ENCODE measurements at regions not wholly inside any gene's neighbourhood (a gene's known extent, or its start where the extent isn't known, plus 50 kb on each side); places are given as distances from the start of the nearest gene placed in this dataset.

DNA sequence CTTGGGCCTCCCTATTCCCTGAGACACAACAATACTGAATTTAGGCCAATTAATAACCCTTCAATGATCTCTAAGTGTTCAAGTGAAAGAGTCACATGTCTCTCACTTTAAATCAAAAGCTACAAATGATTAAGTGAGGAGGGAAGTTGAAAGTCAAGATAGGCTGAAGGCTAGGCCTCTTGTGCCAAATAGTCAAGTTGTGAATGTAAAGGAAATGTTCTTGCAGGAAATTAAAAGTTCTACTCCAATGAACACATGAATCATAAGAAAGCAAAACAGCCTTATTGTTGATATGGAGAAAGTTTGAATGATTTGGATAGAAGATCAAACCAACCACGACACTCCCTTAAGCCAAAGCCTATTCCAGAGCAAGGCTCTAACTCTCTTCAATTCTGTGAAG, 286.9 kb downstream of the MEIS1 start:
- DNase-seq = no peak

DNA sequence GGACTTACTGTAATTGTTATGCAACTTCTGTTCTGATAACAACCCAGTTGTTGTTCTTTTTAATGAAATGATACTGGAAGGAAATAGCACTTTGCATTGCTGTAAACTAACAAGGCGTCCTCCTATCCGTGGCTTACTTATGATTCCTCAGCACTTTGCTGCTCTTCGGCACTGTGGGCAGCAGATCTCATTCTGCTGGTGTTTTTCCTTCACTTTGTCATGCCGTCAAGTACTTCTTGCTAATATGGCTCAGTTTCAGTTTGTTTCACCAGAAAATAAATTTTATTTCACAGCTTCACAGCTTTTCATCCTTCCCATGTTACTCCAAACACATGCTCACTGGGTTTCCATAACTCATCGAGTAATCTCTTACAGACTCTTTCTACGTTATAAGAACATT, 289.3 kb downstream of the MEIS1 start:
- no peak for DNase-seq

DNA sequence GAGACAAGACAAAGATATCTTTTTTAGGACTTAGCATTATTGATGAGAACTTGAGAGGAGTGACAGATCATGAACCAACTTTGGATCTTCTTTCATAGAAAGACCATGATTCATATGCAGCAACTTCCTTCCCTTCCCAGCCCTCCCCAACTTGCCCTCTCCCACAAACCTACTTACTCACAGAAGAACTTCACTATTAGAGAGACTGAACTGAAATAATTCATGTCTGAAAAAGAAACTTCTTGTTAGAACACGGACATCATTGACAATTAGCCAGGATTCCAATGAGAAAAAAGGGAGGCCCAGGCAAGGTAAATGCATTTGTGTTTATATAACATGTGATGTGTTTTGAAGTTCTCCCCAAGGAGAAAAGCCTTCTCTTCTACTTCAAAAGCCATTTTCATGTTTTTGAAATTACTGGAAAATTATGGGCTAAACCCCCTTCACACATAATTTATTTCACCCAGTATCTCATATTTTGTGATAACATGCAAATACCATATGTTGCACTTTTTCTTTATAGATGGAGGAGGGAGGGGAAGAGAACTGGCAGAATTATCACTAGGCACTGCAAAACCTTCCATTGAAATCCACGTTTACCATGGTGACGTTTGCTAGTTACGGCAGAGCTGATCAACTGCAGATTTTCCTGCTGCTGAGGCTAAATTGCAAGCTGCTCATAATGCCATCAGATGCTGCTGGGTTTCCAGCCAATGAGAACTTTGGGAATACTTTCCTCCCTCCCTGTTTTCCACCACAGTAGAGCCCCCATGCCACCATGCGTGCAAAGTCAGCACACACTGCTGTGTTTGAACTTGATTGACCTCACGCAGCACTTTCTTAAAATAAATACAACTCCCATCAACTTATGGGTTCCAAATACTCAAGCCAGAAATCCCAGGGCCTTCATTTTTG, 294.7 kb downstream of the MEIS1 start:
- no peak for DNase-seq

DNA sequence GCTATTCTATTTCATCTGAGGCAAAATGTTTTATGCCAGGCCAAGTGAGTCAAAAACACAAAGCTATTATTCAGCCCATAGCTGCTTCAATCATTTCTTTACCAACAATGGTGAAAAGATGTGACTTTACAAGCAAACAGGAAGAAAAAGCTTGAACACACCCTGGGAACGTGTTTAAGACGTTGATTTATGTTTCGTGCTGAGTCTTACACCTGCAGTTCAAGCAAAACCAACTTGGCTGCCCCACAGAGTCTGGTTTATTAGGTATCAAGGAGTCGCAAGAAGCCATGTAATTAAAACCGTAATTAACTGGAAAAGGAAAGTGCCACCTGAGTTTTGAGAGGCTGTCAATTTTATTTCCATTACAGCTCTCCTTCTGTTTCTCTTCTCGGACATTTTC, 295.5 kb downstream of the MEIS1 start:
- no peak for DNase-seq

DNA sequence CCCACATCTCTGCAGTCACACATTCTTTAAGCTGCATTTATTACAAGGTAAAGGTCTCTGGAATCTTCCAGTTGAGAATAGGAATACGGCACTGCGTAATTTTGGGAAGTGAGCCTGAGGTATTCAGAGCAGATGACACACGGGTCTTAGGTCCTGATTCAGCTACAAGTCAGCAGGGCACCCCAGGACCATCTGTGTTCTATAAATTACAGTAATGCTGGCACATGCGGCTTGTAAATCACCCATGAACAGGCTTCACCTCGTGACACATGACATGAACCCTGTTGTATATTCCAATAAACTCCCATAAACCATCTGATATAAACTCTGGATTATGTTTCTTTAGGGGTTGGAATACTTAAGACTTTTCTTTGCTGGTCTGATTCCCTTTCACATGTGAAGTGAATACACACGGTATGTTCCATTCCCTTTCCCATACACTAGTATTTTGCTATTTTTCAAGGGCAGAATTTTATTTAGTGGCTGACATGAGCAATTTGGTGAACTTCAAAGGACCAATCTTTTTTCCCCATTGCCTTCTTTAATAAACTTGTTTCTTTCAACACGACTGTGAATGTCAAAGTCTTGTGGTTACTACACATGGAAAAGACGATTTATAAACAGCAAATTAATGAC, 298.6 kb downstream of the MEIS1 start:
- DNase-seq = no peak

DNA sequence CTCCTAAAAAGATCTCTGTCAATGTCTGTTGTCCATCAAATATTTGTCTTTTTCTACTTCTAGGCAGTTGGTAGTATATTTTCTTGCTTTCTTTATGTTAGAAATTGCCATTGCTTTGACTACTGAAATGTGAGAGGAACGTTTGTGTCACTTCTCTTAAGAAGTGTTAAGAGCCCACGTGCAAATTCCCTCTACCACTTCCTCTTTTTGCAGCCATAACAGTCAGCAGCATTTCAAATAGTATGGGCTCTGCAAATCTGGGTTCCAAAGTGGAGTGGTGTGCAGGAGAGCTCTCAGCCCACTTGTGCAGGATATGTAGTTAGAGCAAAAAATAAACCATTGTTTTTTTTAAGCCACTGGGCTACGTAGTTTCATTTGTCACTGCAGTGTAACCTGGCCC, 314.0 kb downstream of the MEIS1 start:
- DNase-seq = peak; percentile 11

DNA sequence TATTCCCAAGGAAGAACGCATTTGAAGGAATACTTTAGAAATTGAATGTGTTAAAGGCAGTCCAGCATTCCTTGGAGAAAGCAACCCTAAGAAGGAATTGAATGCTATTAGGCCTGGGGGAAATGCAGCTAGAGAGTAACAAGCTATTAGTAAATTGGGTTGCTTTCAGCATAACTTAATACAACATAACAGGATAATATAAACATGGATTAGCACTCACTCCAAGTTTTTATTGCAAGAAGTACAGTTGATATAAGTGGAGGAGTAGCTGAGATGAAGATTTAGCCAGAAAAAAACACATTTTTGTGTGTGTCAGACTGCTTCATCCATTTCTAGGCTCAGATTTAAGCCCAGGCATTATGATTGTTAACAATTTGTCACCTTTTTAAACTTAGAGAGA, 314.6 kb downstream of the MEIS1 start:
- DNase-seq = no peak

DNA sequence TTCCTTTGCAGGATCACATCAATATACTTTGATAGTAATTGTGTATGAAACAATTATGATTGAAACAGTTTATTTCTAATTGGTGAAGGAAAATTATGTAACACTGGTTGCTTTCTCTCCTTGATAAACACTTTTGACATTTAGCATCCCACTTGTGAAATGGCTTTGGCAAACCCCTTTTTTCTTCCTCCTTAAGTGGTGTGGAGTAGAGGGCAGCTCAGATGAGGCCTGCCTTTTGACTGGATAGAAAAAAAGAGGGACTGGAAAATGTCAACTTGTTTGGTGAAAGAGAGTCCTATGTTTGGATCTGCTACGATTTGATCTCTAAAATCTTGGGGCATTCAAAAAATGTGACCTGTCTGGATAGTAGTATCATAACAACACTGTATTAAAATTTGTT, 318.3 kb downstream of the MEIS1 start:
- no peak for DNase-seq

DNA sequence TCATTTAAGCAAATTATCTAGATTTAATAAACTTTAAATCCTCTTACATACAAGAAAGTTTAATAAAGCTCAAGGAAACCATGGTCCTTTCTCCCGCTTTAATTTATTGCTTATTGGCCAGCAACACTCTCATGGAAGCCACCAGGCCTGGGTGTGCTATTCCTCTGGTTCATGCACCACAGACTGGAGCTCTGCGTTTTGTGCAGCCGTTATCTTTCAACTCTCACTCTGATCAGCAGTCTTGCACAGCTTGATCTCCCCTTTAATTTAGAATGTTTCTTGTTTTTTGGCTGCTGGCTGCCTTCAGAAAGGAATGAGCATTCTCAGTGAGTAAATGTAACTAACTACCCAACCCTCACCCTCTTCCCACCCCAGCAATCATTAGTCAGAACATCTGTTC, 318.7 kb downstream of the MEIS1 start:
- no peak for DNase-seq

DNA sequence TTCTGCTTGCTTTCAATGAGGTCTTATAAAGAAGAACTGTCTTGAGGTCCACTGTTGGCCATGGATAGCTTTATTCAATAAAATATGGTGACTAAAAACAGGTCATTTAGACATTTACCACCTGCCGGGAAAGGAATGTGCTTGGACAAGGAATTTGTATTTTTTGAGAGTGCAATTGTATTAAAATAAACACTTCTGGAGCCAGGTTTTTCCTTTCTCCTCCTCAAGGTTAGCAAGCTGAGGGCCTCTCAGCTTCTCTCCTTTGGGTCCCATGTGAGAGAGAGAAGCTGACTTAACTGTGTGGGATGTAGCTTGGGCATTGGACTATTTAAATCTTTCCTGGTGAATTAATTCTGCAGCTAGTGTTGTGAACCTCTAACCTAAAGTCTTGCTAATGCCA, 321.0 kb downstream of the MEIS1 start:
- DNase-seq = no peak

DNA sequence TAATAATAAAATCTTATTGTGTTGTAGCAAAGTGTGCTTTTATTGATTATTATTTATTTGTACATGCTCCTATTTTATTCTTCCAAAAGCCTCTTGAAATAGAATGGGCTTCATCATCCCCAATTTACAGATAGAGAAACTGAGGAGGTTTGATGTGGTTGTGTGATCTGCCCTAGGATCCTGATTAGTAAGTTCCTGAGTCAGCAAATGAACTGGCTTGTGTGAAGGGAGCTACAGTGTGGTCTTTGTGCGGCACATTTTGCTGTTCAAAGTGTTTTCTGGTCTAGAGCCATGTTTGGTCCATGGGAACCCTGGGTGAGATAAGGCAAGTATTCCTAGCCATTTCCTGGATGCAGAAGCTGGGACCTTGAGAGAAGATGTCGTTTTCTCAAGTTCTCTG, 326.9 kb downstream of the MEIS1 start:
- no peak for DNase-seq

DNA sequence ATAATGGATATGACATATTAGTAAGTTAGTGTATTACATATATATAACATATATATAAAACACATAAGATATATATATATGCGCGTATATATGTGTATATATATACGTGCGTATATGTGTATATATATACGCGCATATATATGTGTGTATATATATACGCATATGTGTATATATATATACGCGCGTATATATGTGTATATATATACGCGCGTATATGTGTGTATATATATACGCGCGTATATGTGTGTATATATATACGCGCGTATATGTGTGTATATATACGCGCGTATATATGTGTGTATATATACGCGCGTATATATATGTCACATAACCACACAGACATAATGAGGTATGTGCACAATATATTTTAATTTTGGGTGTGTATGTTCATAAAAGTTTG, 327.8 kb downstream of the MEIS1 start:
- DNase-seq = no peak

DNA sequence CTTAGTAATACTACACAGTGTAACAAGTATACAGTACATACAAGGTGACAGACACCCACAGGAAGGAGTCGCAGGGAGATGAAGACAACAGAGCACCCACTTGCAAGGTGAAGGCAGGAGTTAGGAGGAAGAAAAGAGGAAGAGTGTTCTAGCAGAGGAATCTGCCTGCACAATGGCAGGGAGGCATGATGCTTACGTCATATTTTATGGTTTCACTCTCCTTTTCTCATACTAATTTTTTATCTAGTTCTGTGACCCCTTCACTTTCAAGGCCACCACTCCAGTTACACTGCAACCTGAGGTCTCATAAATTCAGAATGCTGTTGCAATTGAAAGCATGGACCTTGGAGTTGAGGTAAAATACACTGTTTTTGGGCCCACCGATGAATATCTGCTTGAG, 331.7 kb downstream of the MEIS1 start:
- DNase-seq = no peak

DNA sequence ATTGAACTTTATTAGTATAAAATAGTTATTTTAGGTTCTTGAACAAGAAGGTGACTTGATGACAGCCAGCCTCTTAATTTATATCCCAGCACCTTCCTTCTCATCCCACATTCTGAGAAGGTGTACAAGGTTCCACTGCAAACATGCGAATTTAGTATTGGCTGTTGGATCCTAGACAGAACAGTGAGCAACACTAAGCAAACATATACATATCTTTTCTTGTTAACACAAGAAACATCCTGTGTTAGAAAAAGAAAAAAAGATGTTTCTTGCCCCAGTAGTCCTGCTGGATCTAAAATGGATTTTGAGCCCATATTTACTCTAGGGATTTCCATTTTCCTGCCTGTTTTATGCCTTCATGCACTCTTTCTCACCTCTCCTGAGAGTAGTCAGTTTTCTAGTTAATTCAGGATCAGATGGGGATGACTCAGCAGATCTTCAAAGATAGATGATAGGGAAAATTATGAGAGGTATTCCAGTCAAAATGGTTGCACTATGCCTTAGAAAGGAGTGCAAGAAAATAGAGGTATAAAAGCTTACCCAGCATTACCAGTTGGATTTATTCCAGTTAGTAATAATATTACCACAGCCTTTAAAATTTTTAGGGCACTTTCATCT, 336.5 kb downstream of the MEIS1 start:
- no peak for DNase-seq

DNA sequence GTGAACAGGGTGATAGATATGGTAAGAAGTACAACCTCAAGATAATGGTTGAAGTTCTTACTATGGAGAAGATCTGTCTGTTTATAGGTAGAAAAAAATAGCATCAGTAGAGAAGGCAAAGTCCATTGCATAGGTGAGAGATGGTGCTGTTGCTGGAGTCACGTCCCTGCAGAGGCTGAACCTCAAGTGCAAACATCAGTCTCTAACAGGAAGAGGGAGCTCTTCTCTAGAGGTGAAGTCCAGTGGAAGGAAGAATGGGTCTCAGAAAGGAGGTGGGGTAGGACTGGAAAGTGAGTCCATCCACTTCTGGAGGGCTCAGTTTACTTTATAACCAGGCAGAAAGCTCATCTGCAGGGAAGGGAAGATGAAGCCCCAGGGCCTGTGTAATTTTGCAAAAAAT, 337.7 kb downstream of the MEIS1 start:
- no peak for DNase-seq

DNA sequence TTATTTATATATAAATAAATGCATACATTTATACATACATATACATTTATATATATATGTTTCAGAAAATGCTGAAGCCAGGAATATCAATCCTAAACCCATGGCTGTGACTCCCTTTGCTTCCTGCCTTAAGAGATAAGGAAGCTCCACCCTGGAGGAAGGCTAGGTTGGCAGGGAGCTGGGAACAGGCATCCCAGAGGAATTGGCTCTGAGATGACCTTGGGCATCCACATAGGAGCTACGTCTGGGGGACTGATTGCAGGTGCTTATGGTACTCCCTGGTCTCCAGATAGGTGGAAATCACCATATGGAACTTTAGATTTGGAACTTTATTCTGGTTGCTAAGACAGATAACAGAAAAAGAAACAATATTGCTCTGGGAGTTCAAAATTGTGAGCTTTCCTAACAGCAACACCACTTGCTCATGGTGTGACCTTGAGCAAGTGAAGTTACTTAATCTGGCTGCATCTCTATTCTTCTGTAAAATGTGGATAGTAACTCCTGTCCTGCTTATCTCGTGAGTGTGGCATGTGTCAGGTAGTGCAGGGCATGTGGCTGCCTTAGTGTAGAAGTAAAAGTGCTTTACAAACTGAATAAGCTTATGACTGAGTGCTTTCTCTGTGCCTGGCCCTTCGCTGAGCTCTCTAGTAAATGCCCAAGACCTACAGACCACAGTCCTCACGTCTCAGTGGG, 341.0 kb downstream of the MEIS1 start:
- no peak for DNase-seq

DNA sequence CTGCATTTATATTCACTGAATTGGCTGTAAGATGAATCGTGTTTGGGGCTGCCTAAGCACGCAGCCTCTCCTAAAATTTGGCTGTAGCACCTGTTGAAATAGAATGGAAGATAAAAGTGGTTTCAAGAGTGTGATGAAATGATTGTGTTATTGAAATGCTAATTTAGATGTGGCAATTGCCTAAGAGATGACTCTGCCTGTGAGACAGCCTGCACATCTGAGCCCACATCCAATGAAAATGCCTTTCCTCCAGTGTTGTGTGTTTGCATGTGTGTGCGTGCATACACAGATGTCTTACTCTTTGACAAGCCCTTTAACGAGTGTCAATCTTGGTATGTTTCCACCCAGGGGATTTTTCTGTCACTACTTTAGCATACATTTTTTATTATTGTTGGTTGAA, 346.9 kb downstream of the MEIS1 start:
- DNase-seq = no peak

DNA sequence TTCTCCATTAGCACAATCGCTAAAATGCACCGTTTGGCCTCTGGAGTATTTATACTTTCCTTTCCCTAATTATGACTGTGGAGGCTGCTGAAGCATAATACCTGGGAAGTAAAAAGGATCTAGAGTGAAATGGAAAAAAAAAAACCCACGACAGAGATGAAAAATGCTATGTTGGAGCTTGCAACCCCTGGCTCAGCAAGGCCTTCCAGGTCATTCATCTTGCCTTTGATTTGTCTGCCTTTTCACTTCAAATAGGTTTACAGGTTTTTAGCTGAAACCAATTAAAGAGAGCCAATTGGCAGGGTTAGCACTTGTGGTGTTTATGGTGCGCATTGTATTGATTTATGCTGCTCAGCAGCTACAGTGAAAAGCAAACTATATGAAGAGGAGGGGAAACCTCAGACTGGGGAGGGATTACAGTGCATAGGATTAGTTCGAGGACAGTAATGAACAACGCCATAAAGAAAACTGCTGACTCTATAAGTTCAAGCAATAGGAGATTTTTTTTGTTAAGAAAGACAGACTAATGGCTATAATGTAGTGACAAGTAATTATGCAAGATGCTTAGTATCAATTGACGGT, 347.9 kb downstream of the MEIS1 start:
- no peak for DNase-seq

DNA sequence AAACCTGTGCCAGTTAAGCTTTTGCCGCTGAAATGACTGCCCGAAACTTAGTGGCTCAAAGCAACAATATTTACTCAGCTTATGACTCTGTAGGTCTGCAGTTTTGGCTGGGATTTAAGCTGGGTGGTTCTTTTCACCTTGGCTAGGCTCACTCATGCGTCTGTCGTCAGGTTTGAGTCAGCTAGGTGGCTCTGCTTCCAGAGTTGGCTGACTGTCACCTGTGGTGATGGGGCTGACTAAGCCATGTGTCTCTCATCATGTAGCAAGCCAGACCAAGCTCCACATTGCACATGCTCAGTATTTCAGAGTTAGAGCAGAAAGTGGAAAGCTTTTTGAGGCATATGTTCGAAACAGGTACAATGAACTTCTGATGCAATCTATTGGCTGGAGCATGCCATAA, 354.8 kb downstream of the MEIS1 start:
- DNase-seq = no peak

DNA sequence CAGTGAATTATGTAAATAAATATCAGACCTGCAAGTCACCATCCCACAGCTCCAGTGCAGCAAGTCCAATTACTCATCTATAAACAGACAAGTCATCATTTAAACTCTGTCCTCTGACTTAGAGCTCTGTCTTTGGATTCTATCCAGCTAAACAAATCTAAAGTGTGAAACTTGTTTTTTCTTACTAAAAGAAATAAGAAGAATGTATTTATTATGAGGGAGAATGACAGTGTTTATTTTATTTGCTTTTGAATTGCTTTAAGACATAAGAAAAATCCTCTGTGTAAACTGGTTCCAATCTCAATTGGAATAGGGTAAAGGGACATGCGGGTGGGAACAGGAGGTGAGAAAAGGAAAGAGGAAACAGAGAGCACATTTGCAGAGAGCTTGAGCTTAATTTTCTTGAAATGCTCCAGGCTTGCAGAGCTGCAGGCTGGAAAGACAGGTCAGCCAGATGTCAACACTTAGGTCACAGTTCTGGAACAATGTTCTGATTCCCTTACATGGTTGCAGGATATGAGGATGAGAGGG, 355.8 kb downstream of the MEIS1 start:
- DNase-seq = no peak

DNA sequence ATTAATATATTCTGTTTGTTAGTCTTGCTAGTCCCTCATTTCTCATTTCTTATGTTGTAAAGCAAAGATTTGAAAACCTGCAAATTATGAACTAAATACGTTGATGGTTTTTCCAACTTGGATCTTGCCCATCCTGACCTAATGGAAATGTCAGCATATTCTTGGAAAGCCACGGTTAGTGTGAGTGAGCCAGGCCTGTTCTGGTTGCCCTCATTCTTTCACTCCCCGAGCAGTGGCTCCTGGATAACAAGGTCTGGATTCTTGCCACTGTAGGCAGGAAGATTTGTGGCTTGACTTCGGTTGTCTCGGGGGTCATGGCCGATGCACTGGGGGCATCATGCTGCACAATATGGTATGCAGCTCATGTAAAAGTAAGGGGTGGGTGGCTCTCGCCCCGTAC, 359.1 kb downstream of the MEIS1 start:
- no peak for DNase-seq

DNA sequence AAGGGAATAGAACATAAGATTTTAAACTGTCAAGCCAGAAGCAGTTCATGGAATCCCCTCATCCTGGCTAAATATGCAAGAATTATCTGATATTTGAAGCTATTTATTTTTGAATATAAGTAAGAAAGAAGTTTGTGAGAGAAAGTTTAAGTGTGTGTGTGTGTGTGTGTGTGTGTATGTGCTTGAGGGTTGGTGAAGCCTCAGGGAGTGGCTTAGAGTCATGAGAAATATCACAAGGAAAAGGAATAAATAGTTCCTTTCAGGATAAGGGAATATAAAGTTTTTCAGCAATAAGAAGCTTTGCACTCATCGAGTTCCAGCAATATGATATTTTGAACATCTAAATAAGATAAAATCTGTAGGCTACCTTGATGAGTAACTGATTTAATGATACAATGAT, 359.6 kb downstream of the MEIS1 start:
- no peak for DNase-seq

DNA sequence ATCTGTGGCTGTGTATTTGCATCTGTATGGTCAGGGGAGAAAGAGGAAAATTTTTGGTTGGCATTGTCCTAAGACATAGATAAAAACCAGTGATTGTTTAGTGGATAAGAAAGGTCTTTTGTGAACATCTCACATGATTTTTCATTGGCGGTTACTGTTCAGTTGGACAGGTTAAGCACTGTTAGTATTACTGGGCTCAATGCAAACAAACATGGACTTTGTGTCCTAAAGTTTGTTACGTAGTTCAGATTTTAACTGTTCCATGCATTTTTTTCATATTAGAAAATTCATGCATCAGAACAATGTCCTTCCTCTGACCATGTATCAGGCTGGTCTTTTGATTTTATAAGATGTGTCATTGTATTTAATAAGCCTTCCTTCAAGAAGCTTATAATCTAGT, 368.0 kb downstream of the MEIS1 start:
- DNase-seq = no peak
